ENCODE measurements at regions not wholly inside any gene's neighbourhood (a gene's known extent, or its start where the extent isn't known, plus 50 kb on each side); places are given as distances from the start of the nearest gene placed in this dataset.

DNA sequence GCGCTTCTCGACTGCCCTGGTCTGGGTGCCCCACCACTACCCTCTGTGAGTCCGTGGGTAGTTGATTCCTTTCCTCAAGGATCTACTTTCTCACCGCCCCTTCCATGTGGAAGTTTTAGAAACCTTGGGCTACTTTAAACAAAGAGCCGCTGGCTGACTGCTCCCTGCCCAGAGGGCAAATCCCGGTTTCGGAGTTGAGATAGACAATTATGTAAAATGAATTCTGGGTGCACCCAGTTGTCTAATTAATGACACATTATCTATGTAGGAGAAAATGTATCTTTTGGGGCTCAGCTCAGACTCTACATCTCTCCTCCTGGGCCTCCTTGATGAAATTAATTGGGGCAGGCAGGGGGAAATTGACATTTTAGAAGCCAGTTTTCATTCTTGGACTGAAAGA, 305.4 kb downstream of the UQCRFS1 start:
- no peak overlapping the region for H3K4me3 ChIP-seq (ENCODE audit: low read length)
- H3K9me3 ChIP-seq (ENCODE audit: low read depth, low read length), result no peaks in the 10 kb centered on the region
- no peaks in the 10 kb centered on the region for H3K27me3 ChIP-seq (ENCODE audit: insufficient read depth, low read length)

DNA sequence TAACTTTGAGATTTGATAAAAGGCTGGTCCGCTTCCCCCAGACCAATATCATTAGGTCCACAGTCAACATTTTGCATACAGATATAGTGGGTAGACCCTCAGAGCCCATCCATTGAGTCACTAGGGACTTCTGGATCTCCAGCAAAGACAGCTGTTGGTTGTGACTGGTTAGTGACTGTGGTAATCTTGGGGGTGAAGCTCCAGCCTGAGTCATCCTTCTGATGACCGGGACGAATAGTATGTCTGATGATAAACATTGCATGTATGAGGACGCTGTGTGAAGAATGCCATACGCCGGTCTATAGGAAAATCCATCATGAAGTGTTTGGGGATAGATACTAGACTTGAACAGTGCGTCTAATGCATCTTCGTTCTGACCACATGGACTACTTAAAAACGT, 307.0 kb downstream of the UQCRFS1 start:
- H3K27me3 ChIP-seq (ENCODE audit: insufficient read depth, low read length), result no peaks in the 10 kb centered on the region
- H3K9me3 ChIP-seq (ENCODE audit: low read depth, low read length), result no peaks in the 10 kb centered on the region
- no peak overlapping the region for H3K4me3 ChIP-seq (ENCODE audit: low read length)

More for the DNA sequence above, 305.4 kb downstream of the UQCRFS1 start:
- H3K4me1 ChIP-seq (ENCODE audit: insufficient read depth, low read length), result no peaks in the 10 kb centered on the region

DNA sequence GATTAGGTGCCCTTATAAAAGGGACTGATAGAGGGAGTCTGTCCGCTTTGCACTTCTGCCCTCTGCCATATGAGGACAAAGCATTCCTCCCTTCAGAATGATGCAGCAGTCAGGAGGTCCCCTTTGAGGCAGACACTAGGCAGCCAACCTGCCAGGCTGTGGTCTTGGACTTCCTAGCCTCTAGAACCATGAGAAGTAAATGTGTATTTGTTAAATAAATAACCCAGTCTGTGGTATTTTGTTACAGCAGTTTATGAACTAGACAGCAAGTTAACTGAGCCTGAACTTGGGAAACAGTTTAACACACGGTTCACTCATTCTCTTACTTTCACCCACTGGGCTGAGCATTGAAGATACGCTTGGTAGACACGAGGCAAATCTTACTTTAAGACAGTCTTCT, 313.2 kb downstream of the UQCRFS1 start:
- H3K4me3 ChIP-seq (ENCODE audit: low read length), result no peak overlapping the region

More for the DNA sequence above, 307.0 kb downstream of the UQCRFS1 start:
- H3K4me1 ChIP-seq (ENCODE audit: insufficient read depth, low read length), result no peaks in the 10 kb centered on the region

DNA sequence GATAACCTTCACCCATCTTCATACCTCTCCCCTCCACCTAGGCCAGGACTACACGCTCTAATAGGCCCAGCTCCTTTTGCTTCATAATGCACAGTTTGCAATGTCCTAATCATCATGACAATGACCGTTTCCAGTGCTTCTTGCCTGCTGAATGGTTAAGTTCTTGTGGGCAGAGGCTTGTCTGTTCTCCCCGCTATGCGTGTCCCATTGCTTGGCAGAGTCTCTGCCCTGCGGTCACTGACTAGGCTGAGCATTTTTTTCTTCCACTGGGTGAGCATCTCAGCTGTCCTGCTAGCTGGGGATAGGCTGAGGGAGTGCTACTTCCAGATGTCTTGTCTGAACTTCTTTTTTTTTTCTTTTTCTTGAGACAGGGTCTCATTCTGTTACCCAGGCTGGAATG, 314.7 kb downstream of the UQCRFS1 start:
- H3K9me3 ChIP-seq (ENCODE audit: low read depth, low read length), result no peaks in the 10 kb centered on the region
- H3K27me3 ChIP-seq (ENCODE audit: insufficient read depth, low read length), result no peaks in the 10 kb centered on the region
- no peaks in the 10 kb centered on the region for H3K4me1 ChIP-seq (ENCODE audit: insufficient read depth, low read length)
- no peak overlapping the region for H3K4me3 ChIP-seq (ENCODE audit: low read length)

More for the DNA sequence above, 313.2 kb downstream of the UQCRFS1 start:
- Histone ChIP-seq H3K4me1 (ENCODE audit: insufficient read depth, low read length) (no peaks in the 10 kb centered on the region), H3K27me3 (ENCODE audit: insufficient read depth, low read length) (no peaks in the 10 kb centered on the region), H3K9me3 (ENCODE audit: low read depth, low read length) (no peaks in the 10 kb centered on the region)

DNA sequence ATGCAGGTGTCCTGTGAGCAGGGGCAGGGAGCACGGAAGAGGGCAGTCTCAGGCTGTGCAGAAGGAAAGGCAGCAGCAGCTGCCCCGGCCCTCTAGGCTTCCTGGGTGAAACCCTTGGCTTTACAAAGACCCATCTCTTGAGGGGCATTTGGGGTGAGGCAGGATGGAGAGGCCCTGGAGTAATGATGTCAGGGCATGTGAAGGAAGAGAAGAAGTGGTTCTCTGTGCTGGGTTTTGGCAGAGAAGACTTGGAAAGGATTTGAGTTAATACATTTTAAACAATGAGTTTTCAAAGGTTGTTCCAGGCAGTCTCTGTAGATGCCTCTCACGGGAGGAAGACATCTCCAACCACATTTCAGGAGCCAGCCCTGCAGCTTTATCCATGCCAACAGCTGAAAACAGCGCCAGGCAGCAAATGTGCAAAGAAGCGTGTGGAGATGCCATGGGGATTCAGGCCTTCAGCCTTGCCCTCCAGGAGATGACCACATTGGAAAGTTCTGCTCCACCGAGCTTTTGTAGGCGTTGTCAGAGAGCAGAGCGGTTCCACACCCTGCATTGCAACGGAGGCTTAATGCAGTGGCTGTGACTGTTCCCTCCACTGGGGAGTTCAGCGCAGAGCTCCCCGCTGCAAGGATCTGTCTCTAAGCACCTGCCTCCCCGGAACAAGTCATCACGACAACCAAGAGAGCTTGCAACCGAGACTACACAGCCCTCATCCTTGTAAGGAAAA, 322.8 kb downstream of the UQCRFS1 start:
- Histone ChIP-seq H3K4me3 (ENCODE audit: low read length) (no peak overlapping the region), H3K9me3 (ENCODE audit: low read depth, low read length) (no peaks in the 10 kb centered on the region), H3K4me1 (ENCODE audit: insufficient read depth, low read length) (no peaks in the 10 kb centered on the region), H3K27me3 (ENCODE audit: insufficient read depth, low read length) (no peaks in the 10 kb centered on the region)

DNA sequence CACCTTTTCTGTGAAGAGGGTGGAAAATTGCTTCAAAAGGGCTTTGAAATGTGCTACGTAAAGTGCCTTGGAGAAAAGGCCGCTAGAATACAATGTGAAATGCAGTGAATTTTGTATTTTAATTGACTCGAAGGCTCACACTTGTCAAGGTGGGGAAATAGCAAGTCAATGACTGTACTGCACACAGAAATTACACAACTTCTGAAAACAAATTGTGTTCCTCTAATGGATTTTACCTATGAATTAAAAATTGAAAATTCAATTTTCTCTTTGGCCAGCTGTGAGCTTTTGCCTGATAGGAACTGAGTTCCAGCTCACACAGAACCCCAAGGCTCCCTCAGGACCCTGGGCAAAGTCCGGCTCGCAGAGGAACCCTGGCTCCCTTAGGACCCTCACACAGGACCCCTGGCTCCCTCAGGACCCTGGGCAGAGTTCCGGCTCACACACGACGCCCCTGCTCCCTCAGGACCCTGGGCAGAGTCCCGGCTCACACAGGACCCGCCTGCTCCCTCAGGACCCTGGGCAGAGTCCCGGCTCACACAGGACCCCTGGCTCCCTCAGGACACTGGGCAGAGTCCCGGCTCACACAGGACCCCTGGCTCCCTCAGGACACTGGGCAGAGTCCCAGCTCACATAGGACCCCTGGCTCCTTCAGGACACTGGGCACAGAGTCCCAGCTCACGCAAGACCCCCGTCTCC, 324.9 kb downstream of the UQCRFS1 start:
- H3K27me3 ChIP-seq (ENCODE audit: insufficient read depth, low read length), result no peaks in the 10 kb centered on the region
- H3K9me3 ChIP-seq (ENCODE audit: low read depth, low read length), result no peaks in the 10 kb centered on the region
- H3K4me1 ChIP-seq (ENCODE audit: insufficient read depth, low read length), result no peaks in the 10 kb centered on the region

DNA sequence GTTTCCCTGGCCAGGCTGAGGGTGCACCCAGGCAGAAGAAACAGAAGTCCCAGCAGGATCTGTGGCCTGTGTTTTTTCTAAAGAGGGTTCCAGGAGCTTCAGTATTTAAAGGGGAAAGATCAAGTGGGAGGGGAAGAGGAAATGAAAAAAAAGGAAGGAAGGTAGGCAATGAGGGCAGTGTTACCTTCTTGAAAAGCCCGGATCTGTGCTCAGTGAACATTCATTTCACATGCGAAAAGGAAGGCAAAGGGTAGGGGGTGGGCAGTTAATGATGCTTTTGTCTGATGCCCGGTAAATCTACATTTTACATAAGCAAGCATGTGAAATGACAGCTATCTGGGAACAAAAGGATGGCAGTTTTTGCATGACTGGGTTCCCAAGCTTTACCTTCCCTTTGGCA, 326.2 kb downstream of the UQCRFS1 start:
- H3K4me1 ChIP-seq (ENCODE audit: insufficient read depth, low read length), result no peaks in the 10 kb centered on the region
- no peaks in the 10 kb centered on the region for H3K9me3 ChIP-seq (ENCODE audit: low read depth, low read length)
- no peaks in the 10 kb centered on the region for H3K27me3 ChIP-seq (ENCODE audit: insufficient read depth, low read length)
- H3K4me3 ChIP-seq (ENCODE audit: low read length), result no peak overlapping the region

More for the DNA sequence above, 324.9 kb downstream of the UQCRFS1 start:
- no peak overlapping the region for H3K4me3 ChIP-seq (ENCODE audit: low read length)

DNA sequence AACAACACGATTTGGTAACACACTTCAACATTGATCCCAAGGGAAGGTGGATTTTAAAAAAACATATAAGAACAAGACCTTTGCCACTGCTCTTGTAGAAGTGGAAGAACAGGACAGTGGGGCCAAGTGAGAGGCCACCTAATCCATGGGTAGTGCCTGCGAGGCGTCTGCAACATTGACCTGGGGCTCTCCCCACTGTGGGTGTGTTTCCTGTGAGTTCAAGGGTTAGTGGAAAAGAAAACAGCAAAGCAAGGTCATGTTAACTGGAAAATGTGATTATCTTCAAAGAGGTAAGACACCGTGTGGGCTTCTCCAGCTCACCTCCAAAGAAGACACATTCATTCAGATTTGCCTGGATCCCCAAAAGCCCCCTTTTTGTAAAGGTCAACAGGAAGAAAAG, 327.0 kb downstream of the UQCRFS1 start:
- Histone ChIP-seq H3K4me1 (ENCODE audit: insufficient read depth, low read length) (no peaks in the 10 kb centered on the region), H3K4me3 (ENCODE audit: low read length) (no peak overlapping the region), H3K27me3 (ENCODE audit: insufficient read depth, low read length) (no peaks in the 10 kb centered on the region), H3K9me3 (ENCODE audit: low read depth, low read length) (no peaks in the 10 kb centered on the region)

DNA sequence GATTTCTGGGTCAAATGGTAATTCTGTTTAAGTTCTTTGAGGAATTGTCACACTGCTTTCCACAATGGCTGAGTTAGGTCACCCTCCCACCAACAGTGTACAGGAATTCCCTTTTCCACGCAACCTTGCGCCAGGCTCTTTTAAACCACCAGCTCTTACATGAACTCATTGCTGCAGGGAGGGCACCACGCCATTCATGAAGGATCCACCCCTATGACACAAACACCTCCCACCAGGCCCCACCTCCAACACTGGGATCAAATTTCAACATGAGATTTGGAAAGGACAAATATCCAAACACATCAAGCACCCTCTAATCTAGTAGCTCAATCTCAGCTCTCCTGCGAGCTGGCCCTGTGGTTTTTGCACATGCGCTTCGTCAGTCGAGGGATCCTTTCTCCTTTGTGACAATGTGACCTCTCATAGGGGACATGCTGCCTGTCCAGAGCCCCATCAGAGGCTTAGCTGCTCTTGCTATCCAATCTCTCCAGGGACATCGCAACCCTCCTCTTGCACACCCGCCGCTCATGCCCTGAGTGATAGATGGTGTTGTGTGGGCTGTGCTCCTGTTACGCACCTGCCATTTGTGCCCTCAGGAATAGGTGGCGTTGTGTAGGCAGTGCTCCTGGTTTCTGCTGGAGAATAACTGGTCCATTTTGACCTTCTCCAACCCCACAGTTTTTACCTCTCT, 328.0 kb downstream of the UQCRFS1 start:
- Histone ChIP-seq H3K9me3 (ENCODE audit: low read depth, low read length) (no peaks in the 10 kb centered on the region), H3K4me1 (ENCODE audit: insufficient read depth, low read length) (no peaks in the 10 kb centered on the region)

DNA sequence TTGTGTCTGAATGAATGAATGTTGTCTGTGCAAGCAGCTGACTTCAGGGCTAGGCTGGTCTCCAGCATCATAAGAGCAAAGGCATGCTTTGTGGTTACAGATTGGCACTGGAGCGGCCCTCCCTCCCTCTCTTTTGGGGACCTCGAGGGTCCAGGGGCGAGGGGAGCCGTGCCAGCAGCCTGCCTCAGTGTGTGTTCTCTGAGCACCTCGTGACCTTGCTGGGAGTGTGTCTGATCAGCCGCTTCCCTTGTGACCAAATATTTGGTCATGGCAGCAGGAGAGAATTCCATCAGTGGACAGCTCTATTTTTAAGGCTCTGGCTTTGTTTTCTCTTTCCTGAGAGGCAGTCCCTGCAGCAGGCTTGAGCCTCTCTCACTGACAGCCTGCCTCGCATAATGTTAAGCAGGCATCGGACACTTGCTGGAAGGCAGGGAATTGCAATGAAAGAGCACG, 329.7 kb downstream of the UQCRFS1 start:
- no peaks in the 10 kb centered on the region for H3K9me3 ChIP-seq (ENCODE audit: low read depth, low read length)
- H3K27me3 ChIP-seq (ENCODE audit: insufficient read depth, low read length), result no peaks in the 10 kb centered on the region
- no peak overlapping the region for H3K4me3 ChIP-seq (ENCODE audit: low read length)
- no peaks in the 10 kb centered on the region for H3K4me1 ChIP-seq (ENCODE audit: insufficient read depth, low read length)

More for the DNA sequence above, 328.0 kb downstream of the UQCRFS1 start:
- H3K27me3 ChIP-seq (ENCODE audit: insufficient read depth, low read length), result no peaks in the 10 kb centered on the region
- H3K4me3 ChIP-seq (ENCODE audit: low read length), result no peak overlapping the region

DNA sequence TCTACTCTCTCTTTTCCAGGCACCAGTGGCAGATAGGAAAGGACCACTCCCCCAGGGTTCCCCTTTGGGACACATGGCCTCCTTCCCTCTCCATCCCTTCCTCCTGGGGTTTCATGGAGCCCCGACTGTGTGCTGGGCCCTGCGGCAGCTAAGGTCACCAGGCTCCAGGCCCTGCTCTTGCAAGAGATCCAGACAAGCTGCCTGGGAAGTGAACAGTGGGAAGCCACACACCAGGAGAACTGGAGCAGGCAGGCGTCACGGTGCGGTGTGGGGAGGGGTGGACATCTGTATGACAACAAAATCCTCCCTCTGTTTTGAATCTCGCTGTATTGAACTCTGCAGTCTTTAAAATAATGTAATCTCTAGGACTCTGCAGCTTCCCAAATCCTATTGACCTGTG, 330.1 kb downstream of the UQCRFS1 start:
- H3K4me1 ChIP-seq (ENCODE audit: insufficient read depth, low read length), result no peaks in the 10 kb centered on the region
- no peaks in the 10 kb centered on the region for H3K9me3 ChIP-seq (ENCODE audit: low read depth, low read length)
- H3K4me3 ChIP-seq (ENCODE audit: low read length), result no peak overlapping the region

DNA sequence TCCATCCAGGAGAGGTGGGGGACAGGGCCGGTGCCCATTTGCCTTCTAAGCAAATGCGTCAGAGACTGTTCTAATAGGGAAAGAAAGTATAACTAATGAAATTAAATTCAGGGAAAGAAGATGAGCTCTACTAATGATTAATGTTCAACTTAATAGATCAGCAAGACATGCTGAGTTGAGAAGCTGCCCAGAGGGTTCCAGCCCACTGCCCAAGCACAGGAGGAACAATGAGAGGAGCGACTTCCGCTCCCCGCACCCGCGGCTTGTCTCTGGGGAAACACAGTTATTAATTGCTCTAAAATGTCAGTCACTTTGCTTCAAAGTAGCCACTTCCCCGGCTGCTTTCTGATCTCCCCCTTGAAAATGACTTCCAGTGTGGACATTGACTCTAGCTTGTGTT, 331.3 kb downstream of the UQCRFS1 start:
- Histone ChIP-seq H3K4me3 (ENCODE audit: low read length) (no peak overlapping the region), H3K9me3 (ENCODE audit: low read depth, low read length) (no peaks in the 10 kb centered on the region), H3K4me1 (ENCODE audit: insufficient read depth, low read length) (no peaks in the 10 kb centered on the region), H3K27me3 (ENCODE audit: insufficient read depth, low read length) (no peaks in the 10 kb centered on the region)

More for the DNA sequence above, 330.1 kb downstream of the UQCRFS1 start:
- no peaks in the 10 kb centered on the region for H3K27me3 ChIP-seq (ENCODE audit: insufficient read depth, low read length)

DNA sequence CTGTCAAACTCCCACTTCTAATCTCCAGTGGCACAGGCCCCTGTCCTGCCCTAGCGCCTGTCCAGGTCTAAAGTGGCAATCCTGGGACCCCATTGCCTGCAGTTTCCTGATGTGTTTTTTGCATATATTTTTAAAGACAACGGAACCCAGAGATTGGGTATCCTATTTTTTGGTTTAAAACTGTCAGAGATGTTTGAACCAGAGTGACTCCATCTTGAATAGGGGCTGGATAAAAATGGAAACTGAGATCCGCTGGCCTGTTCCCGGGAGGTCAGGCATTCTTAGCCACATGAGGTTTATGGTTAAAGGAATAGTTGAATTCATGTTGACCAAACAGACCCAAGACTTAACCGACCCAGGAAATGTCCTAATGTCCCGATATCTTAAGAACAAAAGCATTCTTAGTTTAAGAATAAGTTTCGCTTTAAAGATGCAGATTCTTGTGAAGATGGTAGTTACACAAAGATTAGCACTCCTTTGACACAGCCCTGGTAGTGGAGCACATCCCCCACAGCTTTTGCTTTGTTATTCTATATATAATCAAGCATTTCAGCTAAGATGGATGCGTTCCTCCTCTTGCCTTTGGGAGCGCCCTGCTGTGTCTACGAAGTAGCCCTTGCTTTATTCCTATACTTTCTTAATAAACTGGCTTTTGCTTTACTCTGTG, 332.1 kb downstream of the UQCRFS1 start:
- H3K4me3 ChIP-seq (ENCODE audit: low read length), result no peak overlapping the region
- no peaks in the 10 kb centered on the region for H3K27me3 ChIP-seq (ENCODE audit: insufficient read depth, low read length)
- no peaks in the 10 kb centered on the region for H3K4me1 ChIP-seq (ENCODE audit: insufficient read depth, low read length)
- H3K9me3 ChIP-seq (ENCODE audit: low read depth, low read length), result no peaks in the 10 kb centered on the region

DNA sequence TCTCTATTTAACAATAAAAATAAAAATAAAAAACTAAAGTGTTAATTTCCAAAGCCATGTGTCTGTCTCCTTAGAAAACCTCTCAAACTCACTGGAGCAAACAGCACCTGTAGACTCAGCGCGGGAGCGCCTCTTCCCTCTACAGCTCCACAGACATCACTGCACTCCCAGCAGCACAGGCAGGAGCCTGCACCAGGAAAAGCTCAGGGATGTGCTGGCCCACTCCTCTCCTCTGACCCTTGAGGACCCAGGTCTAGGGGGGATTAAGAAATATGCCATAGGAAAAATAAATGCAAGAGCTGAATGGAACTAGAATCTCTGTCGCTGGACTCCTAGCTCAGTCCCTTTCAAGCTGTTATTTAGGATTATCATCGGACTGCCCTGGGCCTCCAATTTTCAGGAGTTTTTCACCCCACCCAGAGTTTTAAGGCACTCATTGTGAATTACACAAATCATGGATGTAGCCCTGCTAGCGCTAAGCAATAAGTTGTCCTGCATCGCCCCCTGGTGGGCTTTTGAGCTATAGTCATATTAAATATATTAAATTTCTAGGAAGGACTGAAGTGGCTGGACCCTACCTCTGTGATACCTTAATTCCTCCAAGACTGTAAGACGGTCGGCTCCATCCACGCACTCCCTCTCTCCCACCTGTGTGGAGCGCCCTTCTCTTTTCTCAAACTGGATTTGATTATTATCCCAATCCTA, 333.9 kb downstream of the UQCRFS1 start:
- Histone ChIP-seq H3K9me3 (ENCODE audit: low read depth, low read length) (no peaks in the 10 kb centered on the region), H3K4me1 (ENCODE audit: insufficient read depth, low read length) (no peaks in the 10 kb centered on the region), H3K27me3 (ENCODE audit: insufficient read depth, low read length) (no peaks in the 10 kb centered on the region), H3K4me3 (ENCODE audit: low read length) (no peak overlapping the region)

All from mononuclear cell (primary cell).